ENCODE measurements at regions not wholly inside any gene's neighbourhood (a gene's known extent, or its start where the extent isn't known, plus 50 kb on each side); places are given as distances from the start of the nearest gene placed in this dataset.

DNA sequence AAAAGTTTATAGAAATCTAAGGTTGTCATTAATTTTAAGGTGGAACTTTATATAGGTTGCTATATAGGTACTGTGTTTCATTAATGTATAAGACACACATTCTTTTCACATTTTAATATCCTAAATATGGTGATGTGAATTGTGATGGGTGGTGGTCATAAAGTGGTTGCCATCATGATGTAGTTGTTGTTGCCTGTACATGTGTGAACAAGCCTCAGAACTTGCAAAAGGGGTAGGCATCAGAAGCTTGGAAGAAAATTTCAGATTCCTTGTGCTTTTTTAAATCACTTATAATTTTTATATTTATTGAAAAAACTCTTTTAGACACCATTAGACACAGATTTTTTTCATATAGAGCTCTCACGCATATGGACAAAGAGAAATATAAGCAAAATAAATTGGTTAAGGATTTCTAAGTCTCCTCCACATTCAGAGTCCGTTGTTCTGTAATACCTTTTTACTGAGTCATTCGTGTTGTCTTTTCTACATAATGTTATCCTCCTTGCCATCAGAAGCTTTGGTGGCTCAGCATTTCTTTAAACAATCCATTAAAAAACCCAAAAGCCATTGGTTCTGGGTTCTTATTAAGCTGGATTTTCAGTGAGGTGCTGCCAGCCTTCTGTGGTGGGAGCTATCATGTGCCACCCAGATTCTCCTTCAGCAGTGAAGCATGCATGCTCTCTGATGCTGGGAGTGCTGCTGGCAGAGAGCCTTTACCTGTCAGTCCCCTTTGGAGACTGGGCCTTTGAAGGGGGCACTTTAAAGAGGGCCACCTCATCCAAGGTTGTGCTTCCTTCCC lies 140.4 kb upstream of the GALNT15 start:
- peaks cover 41 to 44% of the 10 kb centered on the region in 2 donors for H3K27me3 Mint-ChIP-seq
- H3K4me3 Mint-ChIP-seq: no peak overlapping the region
- DNase-seq (no peak), ATAC-seq (replicated peaks) (no peak)
- no peak overlapping the region for H3K27ac Mint-ChIP-seq
- no peaks in the 10 kb centered on the region for H3K36me3 Mint-ChIP-seq (ENCODE audit: insufficient read depth)
- H3K4me1 Mint-ChIP-seq (ENCODE audit: low read depth in 2 of 2): no peaks in the 10 kb centered on the region
- H3K9me3 Mint-ChIP-seq: no peaks in the 10 kb centered on the region

DNA sequence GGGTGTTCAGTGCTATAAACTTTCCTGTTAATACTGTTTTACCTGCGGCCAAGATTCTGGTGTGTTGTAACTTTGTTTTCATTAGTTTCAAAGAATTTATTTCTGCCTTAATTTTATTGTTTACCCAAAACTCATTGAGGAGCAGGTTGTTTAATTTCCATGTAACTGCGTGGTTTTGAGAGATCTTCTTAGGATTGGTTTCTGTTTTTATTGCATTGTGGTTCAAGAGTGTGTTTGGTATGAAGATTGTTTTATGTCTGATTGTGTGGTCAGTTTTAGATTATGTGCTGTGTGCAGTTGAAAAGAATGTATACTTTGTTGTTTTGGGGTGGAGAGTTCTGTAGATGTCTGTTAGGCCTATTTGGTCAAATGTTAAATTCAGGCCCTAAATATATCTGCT lies 133.5 kb upstream of the GALNT15 start:
- no peak for ATAC-seq (replicated peaks)
- DNase-seq: no peak
- H3K36me3 Mint-ChIP-seq (ENCODE audit: insufficient read depth): no peaks in the 10 kb centered on the region
- no peaks in the 10 kb centered on the region for H3K9me3 Mint-ChIP-seq
- H3K27me3 Mint-ChIP-seq: peaks cover 15 to 35% of the 10 kb centered on the region in 2 donors
- H3K27ac Mint-ChIP-seq: no peak overlapping the region
- H3K4me1 Mint-ChIP-seq (ENCODE audit: low read depth in 2 of 2): no peaks in the 10 kb centered on the region
- H3K4me3 Mint-ChIP-seq: no peak overlapping the region

DNA sequence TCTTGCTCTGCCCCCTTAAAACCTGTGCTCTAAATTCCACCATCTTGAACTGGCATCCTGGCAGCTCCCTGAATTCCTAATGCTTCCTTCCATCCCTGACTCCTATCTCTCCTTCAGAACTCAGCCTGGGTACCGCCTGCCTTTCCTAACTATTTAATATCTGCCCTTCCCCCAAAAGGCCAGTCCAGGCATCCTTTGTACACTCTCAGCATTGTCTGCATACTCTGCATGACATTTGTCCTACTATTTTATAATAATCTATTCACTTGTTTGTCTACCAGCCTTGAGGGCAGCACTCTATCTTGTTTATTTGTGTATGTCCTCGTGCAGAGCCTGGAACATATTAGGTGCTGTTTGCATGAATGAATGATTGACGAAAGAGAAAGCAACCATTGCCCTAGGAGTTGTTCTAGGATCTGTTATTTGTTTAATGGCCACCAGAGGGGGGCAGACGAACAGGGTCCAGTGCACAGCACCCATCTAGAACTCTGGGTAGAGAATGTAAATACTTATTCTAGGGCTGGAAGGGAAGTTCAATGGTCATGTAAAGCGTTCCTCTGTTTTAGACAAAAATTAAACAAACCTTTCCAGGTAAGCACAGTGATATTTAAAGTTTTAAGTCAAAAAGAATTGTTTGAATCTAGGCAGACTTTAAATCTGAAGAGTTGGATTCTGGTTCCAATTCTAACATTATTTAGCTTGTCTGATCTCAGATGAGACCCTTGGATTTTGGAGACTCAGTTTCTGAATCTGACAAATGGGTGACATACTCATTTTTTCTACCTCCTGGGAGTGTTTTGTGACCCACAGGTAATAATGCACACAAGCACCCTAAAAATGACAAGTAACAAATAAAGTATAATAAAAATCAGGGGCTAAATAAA lies 125.8 kb upstream of the GALNT15 start:
- peak overlapping the region in 1 of 2 donors; percentile 1 for H3K27ac Mint-ChIP-seq
- H3K36me3 Mint-ChIP-seq (ENCODE audit: insufficient read depth): no peaks in the 10 kb centered on the region
- no peaks in the 10 kb centered on the region for H3K9me3 Mint-ChIP-seq
- H3K4me3 Mint-ChIP-seq: peak overlapping the region; percentile 37 to 49
- peaks cover 2 to 5% of the 10 kb centered on the region in 2 donors for H3K4me1 Mint-ChIP-seq (ENCODE audit: low read depth in 2 of 2)
- ATAC-seq (replicated peaks) (peak; percentile 85), DNase-seq (peak; percentile 23 to 38 (median 35))
- H3K27me3 Mint-ChIP-seq: peaks cover 4 to 6% of the 10 kb centered on the region in 2 donors

DNA sequence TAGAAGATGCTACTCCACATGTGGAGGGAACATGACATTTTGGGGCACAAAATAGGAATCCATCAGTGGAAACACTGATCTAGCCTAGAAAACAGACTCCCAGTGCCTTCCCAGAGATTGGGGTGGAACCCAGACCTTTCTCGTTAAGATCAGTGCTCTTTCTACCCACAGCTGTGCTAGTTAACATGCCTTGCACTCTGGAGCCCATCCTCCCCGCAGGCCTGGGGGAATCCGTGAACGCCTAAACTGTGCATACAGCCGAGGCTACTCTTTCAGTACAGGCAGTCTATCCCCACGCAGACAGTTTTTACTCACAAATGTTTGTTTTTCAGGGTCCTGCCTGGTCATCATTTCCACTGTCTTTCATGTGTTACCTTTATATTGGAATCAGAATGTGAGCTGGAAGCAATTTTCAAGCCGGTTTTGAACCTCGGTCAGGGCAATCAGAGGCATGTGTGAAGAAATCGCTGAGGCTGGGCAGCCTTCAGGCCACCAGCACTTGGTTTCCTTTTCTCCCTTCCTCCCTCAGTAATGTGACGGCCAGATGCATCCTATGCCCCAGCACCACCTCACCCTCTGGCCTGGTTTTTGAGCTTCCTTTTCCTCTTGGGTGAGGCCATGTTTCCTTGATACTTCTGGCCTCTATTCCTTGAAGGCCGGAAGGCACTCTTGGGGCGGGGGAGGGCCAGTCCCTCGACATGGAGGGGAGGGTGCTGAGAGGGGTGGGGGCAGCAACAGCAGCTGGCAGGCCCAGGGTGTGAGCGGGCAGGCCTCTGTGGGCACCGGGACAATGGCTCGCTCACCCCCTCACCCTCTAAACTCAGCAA lies 123.6 kb upstream of the GALNT15 start:
- peaks cover 2 to 5% of the 10 kb centered on the region in 2 donors for H3K4me1 Mint-ChIP-seq (ENCODE audit: low read depth in 2 of 2)
- no peaks in the 10 kb centered on the region for H3K9me3 Mint-ChIP-seq
- peak overlapping the region in 1 of 2 donors; percentile 11 for H3K4me3 Mint-ChIP-seq
- DNase-seq: no peak
- H3K36me3 Mint-ChIP-seq (ENCODE audit: insufficient read depth): no peaks in the 10 kb centered on the region
- no peak for ATAC-seq (replicated peaks)
- H3K27me3 Mint-ChIP-seq: peaks cover 0 to 6% of the 10 kb centered on the region in 2 donors
- no peak overlapping the region for H3K27ac Mint-ChIP-seq

DNA sequence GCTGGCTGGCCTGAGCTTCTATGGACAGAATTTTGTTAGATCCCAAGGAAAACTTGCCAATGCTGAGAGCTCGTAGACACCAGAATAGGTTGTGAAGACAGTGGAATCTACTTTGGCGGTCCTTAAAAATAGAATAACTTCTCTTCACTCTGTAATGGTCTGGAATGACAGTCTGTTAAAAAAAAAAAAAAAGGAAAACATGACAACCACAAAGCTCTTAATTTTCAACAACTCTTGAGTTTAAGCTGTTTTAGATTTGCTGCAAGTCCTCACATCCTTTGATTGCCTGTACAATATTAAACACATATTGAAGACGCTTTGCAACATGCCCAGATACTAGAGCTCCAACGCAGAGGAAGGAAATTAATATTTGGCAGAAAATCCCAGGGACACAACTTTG lies 122.8 kb upstream of the GALNT15 start:
- Mint-ChIP-seq H3K4me3 (no peak overlapping the region), H3K36me3 (ENCODE audit: insufficient read depth) (no peaks in the 10 kb centered on the region), H3K4me1 (ENCODE audit: low read depth in 2 of 2) (peaks cover 2 to 5% of the 10 kb centered on the region in 2 donors), H3K9me3 (no peaks in the 10 kb centered on the region), H3K27ac (no peak overlapping the region), H3K27me3 (peaks cover 0 to 6% of the 10 kb centered on the region in 2 donors)
- ATAC-seq (replicated peaks) (no peak), DNase-seq (no peak)

DNA sequence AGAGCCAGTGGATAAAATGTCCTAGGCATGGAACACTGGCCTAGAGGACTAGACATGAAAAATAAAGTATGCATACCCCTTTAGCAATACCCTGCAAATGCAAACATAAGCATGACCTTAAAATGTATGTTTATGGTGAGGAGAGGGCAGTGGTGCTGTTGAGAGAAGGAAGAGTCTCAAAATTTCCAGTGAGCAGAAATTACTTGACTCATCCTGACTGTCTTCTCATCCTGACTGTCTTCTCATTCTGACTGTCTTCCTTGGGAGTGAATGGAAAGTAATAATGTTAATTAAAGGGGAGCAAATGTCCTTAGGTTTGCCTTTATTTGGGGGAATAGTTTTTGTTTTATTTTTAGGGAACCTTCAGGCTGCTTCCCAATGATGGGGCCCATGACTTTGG lies 121.5 kb upstream of the GALNT15 start:
- Mint-ChIP-seq H3K4me1 (ENCODE audit: low read depth in 2 of 2) (peaks cover 2 to 5% of the 10 kb centered on the region in 2 donors), H3K36me3 (ENCODE audit: insufficient read depth) (no peaks in the 10 kb centered on the region), H3K27me3 (peaks cover 0 to 6% of the 10 kb centered on the region in 2 donors), H3K9me3 (no peaks in the 10 kb centered on the region), H3K4me3 (no peak overlapping the region), H3K27ac (no peak overlapping the region)
- ATAC-seq (replicated peaks): no peak
- no peak for DNase-seq

DNA sequence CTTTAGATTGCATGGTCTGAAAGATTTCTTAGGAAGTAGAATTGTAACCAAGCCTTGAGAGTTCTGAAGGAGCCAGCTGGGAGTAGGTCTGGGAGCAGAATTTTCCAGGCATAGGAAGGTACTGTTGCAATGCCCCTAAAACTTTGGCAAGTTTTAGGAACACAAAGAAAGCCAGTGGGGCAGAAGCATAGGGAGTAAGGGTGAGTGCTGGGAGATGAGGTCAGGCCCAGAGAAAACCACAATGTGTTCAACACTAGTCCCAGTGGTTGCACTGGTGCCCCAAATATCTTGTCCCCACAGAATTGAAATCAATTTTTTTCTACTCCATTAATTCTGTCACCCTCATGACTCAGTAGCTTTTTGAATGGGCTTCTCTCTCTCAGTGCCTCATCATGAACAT lies 120.7 kb upstream of the GALNT15 start:
- H3K36me3 Mint-ChIP-seq (ENCODE audit: insufficient read depth): no peaks in the 10 kb centered on the region
- no peaks in the 10 kb centered on the region for H3K9me3 Mint-ChIP-seq
- H3K4me3 Mint-ChIP-seq: no peak overlapping the region
- no peak overlapping the region for H3K27ac Mint-ChIP-seq
- ATAC-seq (replicated peaks) (no peak), DNase-seq (no peak)
- peaks cover 0 to 6% of the 10 kb centered on the region in 2 donors for H3K27me3 Mint-ChIP-seq
- no peaks in the 10 kb centered on the region for H3K4me1 Mint-ChIP-seq (ENCODE audit: low read depth in 2 of 2)

DNA sequence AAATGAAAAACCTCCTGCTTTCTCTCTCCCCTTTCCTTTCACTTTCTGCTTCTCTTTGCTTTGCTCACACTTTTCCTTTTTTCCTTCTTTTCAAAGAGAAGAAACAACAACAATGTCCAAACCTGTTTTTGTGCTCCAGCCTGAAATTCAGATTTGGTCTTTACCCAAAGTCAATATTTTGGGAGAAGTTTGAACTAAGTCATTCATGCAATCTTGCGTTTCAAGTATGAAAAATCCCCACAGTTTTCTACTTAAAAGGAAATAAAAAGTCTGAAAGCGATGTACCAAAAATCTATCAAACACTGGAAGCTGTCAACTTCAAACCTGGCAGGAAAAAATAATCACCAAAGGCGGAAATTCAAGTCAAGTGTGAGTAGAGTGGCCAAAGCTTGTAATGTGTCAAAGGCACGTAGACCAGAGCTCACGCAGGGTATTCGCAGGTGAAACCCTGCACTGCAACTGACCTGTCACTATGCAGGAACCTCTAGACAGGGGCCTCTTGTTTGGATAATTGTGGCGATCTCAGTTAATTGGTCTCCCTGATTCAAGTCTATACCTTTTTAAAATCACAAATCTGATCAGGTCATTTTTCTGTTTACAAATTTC lies 118.8 kb upstream of the GALNT15 start:
- Mint-ChIP-seq H3K9me3 (no peaks in the 10 kb centered on the region), H3K4me1 (ENCODE audit: low read depth in 2 of 2) (no peaks in the 10 kb centered on the region), H3K36me3 (ENCODE audit: insufficient read depth) (no peaks in the 10 kb centered on the region), H3K4me3 (no peak overlapping the region), H3K27me3 (peaks cover 19% of the 10 kb centered on the region in 2 donors), H3K27ac (no peak overlapping the region)
- ATAC-seq (replicated peaks): no peak
- DNase-seq: no peak

DNA sequence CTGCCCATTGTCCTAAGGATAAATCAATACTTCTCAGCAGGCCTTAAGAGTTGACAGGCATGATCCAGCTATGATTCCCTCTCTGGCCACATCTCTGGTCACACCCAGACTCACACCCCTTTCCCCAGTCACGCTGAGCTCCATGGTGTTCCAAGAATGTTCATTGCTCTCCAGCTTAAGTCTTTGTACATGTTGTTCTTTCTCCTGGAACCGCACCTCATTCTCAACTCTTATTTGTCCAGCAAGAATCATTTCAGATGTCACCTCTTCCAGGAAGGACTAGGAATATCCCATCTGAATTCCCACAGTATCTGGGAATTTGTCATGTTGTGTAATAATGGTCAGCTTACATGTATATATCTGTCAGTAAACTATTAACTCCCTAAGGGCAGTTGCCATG lies 118.3 kb upstream of the GALNT15 start:
- no peaks in the 10 kb centered on the region for H3K4me1 Mint-ChIP-seq (ENCODE audit: low read depth in 2 of 2)
- no peaks in the 10 kb centered on the region for H3K36me3 Mint-ChIP-seq (ENCODE audit: insufficient read depth)
- no peak for DNase-seq
- no peak overlapping the region for H3K4me3 Mint-ChIP-seq
- ATAC-seq (replicated peaks): no peak
- H3K9me3 Mint-ChIP-seq: no peaks in the 10 kb centered on the region
- H3K27me3 Mint-ChIP-seq: peaks cover 22 to 24% of the 10 kb centered on the region in 2 donors
- H3K27ac Mint-ChIP-seq: no peak overlapping the region

DNA sequence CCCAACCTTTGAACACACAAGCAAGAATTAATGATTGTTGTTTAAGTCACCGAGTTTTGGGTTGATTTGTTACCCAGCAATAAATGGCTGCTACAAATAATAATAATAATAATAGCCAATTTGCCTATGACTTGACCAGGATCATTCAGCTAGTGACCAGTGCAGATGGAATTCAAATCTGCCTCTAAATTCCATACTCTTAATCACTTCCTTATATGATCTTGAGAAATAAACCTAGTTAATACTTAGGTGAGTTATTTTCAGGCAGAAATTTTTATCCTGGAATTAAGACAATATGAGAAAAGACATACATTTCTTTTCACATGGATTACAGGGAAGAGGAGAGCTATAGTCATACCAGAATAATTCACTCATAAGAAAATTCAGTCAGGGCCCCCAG lies 116.0 kb upstream of the GALNT15 start:
- Mint-ChIP-seq H3K4me3 (no peak overlapping the region), H3K27me3 (peaks cover 32 to 43% of the 10 kb centered on the region in 2 donors), H3K27ac (no peak overlapping the region), H3K36me3 (ENCODE audit: insufficient read depth) (no peaks in the 10 kb centered on the region), H3K4me1 (ENCODE audit: low read depth in 2 of 2) (no peaks in the 10 kb centered on the region), H3K9me3 (no peaks in the 10 kb centered on the region)
- ATAC-seq (replicated peaks) (no peak), DNase-seq (no peak)

DNA sequence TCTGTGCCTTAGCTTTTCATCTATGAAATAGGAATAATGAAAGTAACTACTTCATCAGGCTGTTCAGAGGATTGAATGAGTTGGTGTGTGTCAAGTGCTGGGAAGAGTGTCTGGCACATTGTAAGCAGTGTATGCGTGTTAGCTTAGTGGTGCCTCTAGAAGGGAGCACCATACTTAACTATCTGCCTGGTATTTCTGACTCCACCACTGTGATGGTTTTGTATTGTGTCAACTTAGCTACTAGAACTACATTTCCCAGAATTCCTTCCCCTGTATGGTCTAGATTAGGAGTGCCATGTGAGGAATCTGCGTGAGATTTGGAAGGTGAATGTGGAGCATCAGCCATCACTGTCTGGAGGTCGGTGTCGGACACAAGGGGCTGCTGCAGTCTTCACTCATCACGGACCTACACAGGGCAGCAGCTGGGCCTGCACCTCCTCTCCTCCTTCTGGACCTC lies 115.4 kb upstream of the GALNT15 start:
- Mint-ChIP-seq H3K4me3 (no peak overlapping the region), H3K4me1 (ENCODE audit: low read depth in 2 of 2) (no peaks in the 10 kb centered on the region), H3K9me3 (no peaks in the 10 kb centered on the region), H3K27me3 (peaks cover 32 to 48% of the 10 kb centered on the region in 2 donors), H3K27ac (no peak overlapping the region), H3K36me3 (ENCODE audit: insufficient read depth) (no peaks in the 10 kb centered on the region)
- DNase-seq (no peak), ATAC-seq (replicated peaks) (no peak)

DNA sequence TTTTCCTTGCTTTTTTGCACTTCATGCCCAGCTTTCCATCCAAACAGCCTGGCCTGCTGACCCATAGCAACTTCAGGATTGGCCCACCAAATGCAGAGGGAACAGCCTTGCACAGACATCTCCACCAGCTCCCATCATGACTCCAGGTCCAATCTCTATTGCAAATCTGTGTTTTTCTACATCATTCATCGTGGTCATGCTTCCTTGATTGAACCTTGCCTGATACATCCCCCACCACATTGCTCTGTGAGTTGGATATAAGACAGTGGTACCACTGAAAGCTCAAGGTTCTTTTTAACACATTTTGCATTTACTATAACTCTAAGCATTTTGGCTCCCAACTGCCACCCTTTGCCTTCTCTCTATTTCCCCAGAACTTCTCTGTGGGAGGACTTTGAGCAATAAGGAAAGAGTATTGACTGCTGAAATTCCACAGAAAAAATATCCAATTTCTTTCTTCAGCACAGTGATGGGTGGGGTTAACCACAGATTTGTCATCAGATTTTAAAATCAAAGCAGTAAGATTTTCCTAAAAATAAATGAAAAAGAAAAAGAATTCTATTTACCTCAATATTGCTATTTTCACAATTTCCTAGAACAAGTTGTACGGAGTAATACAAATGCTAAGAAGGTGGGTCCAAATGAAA lies 114.6 kb upstream of the GALNT15 start:
- Mint-ChIP-seq H3K27me3 (peaks cover 32 to 52% of the 10 kb centered on the region in 2 donors), H3K4me3 (no peak overlapping the region), H3K4me1 (ENCODE audit: low read depth in 2 of 2) (no peaks in the 10 kb centered on the region), H3K9me3 (no peaks in the 10 kb centered on the region), H3K27ac (no peak overlapping the region), H3K36me3 (ENCODE audit: insufficient read depth) (no peaks in the 10 kb centered on the region)
- no peak for DNase-seq
- ATAC-seq (replicated peaks): no peak

Measured in effector memory CD8-positive, alpha-beta T cell (primary cell).